GM18505 (cell line): ENCODE measurements at regions not wholly inside any gene's neighbourhood (a gene's known extent, or its start where the extent isn't known, plus 50 kb on each side); places are given as distances from the start of the nearest gene placed in this dataset.
A peak's percentile ranks its signal among the peaks of the same experiment; 100 is the strongest.
"Not testable (repeated sequence)": the region's sequence is repeated elsewhere in the genome, so short reads cannot be mapped to it uniquely, and the experiment has no call there.

Source experiments
- ATAC-seq: cut with Tn5 transposase; IDR thresholded peaks from one replicate; pipeline ENCODE4 v1.9.1; 2021; ENCODE audit not compliant: unreplicated experiment

DNA sequence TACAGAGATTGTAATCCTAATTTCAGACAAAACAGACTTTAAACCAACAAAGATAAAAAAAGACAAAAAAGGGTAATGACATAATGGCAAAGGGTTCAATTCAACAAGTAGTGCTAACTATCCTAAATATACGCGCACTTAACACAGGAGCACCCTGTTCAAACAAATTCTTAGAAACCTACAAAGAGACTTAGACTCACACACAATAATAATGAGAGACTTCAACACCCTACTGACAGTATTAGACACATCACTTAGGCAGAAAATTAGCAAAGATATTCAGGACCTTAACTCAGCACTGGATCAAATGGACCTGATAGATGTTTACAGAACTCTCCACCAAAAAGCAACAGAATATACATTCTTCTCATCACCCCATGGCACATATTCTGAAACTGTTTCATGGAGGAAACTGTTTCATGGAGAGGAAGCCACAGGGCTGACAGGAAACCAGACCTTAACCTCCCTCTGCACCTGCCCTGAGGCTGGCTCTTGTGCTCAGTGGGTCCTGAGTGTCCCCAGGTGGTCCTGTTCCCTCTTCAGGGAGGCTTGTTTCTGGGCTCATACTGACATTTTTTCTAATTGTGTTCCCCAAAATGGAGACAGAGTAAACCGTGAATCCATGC, 54.7 kb downstream of the OR4M2 start:
- ATAC-seq: peak; percentile 65

DNA sequence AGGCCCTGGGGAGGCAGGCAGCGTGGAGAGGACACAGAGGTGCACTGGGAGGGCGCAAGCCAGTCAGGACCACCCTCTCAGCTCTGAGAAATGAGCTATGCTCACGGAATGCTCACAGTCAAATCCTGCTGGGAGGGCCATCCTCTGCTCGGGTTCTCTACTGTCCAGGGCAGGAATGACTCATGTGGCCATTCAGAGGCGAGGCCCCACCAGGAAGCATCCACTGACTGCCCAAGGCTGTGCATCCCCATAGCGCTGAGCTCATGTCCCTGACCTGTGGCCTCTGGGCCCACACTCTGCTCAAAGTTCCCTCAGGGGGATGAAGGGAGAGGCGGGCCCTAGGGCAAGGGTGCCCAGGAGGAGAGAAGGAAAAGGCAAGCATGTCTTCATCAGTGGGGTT, 57.2 kb downstream of the OR4M2 start:
- ATAC-seq: not testable (repeated sequence)

DNA sequence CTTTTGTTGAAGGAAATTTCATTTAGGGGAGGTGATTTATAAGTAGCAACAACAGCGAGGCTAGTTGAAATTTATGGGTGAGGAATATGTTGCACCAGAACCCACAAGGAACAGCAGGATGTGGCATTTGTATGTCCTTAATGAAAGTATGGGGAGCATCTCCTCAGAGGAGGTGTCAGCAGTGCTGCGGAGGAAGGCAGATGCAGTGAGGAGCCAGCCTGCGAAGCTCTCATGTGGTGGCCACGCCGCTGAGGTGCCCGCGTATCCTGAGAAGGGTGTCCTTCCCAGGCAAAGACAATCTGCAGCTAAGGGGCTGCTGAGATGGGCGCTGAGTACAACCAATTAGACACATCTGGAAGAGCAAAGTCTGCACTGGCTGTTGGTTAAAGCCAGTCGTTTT, 60.8 kb downstream of the OR4M2 start:
- ATAC-seq: not testable (repeated sequence)

DNA sequence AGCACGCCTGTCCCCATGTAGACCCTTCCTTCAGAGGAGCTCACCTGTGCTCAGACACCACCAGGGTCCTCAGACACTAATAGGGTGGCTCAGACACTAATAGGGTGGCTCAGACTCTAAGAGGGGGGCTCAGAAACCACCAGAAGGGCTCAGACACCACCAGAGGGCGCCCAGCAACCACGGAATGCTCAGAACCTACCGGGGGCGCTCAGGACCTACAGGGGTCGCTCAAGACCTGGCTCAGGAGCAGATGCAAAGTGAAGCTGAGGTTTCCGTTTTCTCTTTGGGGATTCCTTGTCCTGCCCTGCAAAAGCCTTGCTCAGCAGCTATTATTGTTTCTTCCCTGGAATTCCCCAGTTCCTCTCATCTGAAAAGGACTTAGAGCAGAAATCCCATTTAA, 67.8 kb downstream of the OR4M2 start:
- peak; percentile 93 for ATAC-seq

DNA sequence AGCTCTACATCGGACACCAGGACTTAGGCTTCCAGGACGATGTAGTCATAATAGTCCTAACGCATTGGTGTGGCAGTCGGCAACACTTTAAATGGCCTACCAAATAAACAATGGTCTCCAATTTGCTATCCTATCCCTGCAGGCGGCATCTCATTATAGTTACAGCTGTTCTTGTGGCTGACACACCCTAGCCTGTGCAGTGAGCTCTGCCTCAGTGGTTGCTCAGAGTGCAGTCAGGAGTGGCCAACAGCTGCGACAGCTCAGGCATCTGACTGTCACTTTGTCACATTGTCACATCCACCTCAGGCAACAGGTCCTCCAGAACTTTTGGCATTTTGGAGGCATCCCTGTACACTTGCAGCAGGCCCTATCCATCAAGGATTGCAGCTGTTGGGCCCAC, 77.9 kb downstream of the OR4M2 start:
- not testable (repeated sequence) for ATAC-seq

DNA sequence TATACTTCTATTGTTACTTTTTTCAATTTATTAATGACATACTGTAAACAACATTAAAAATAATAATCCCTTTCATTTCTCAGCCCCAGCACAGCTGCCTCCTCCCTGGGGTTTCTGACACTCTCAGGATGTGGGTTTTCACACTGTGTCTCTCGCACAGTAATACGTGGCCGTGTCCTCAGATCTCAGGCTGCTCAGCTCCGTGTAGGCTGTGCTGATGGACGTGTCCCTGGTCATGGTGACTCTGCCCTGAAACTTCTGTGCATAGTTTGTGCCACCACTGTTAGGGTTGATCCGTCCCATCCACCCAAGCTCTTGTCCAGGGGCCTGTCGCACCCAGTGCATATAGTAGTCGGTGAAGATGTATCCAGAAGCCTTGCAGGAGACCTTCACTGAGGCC, 80.0 kb downstream of the OR4M2 start:
- peak; percentile 21 for ATAC-seq

DNA sequence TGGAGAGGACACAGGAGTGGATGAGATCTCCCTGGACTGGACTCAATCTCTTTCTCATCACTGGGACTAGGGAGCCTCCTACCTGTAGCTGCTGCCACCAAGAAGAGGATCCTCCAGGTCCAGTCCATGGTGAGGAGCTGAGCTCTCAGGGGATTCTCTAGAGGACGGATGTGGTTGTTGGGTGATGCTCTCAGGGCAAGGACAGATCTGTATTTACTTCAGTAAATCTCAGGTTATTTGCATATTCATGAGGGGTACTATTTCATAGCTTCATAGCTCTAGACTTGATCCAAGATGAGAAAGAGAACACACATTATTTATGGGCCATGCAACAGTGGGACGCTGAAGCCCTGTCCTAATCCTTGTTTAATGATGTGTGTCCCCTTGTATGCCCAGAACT, 80.4 kb downstream of the OR4M2 start:
- ATAC-seq: peak; percentile 72

DNA sequence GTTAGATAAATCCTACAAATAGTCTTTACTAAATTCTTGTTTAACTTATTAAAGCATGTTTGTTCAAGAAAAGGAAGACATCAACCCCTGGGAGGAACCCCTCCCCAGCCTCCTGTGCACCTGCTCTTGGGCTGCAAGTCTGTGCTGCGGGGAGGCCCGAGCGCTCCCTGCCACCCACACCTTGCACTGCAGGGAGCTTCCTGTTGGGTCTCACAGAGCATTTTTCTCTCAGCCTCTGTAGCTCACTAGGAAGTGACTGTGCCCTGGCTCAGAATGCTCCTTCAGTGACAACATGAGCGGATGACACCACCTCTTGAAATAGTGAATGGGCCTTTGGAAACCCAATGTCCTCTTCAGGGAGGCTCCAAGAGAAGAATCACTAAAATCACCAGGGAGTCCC, 81.1 kb downstream of the OR4M2 start:
- ATAC-seq: peak; percentile 75

DNA sequence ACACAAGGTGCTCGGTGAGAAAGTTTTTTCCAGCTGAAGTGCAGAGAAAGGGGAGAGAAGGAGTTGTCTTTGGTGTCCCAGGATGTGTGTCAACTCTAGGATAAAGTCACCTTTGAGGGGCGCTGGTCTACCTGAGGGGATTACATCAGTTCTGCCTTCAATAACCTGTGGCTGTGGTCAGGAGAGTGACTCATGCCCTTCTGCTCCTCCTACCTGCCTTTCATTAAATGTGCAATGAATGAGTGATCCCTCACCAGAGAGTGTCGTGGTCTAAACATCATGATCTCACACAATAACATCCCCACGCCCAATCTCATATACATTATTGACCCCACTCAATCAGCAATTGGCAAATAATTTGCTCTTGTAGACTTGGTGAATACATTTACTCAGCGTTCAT, 83.4 kb downstream of the OR4M2 start:
- ATAC-seq: not testable (repeated sequence)

DNA sequence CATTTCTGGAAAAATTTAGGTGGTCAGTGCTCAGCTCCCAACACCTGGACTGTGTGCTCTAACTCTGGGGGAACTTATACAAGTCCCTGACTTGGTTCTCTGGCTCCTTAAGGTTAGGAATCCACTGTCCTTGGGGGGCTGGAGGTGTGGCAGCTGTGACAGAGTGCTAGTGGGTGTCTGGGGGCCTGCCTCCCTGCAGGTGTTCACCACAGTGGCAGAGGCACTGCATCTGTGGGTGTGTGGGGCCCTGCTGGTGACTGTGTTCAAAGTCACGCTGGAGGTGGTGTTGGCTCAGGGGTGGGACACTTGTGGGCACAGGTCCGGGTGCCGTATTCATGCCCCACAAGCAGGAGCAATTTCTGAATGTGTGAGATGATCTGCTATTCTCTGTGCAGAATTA, 87.2 kb downstream of the OR4M2 start:
- ATAC-seq: not testable (repeated sequence)

DNA sequence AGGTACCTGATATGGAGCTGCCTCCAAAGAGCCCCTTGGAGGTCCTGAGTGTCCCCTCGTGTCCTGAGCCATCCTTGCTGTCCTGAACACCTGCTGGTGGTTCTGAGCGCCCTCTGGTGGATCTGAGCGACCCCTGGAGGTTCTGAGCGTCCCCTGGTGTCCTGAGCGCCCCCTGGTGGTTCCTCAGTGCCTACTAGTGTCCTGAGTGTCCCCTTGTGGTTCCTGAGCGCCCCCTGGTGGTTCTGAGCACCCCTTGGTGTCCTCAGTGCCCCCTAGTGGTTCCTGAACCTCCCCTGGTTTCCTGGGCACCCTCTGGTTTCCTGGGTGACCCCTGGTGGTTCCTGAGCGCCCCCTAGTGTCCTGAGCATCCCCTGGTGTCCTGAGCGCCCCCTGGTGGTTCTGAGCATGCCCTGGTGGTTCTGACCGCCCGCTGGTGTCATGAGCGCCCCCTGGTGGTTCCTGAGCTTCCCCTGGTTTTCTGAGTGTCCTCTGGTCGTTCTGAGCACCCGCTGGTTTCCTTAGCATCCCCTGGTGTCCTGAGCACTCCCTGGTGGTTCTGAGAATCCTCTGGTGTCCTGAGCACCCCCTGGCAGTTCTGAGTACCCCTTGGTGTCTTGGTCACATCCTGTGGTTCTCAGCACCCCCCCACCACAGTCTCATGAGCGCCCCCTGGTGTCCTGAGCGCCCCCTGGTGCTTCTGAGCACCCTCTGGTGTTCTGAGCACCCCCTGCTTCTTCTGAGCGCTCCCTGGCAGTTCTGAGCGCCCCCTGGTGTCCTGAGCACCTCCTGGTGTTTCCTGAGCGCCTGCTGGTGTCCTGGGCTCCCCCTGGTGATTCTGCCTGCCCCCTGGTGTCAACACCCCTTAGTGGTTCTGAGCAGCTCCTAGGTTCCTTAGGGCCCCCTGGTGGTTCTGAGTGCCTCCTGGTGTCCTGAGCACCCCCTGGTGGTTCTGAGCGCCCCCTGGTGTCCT, 93.0 kb downstream of the OR4M2 start:
- peak; percentile 76 for ATAC-seq

DNA sequence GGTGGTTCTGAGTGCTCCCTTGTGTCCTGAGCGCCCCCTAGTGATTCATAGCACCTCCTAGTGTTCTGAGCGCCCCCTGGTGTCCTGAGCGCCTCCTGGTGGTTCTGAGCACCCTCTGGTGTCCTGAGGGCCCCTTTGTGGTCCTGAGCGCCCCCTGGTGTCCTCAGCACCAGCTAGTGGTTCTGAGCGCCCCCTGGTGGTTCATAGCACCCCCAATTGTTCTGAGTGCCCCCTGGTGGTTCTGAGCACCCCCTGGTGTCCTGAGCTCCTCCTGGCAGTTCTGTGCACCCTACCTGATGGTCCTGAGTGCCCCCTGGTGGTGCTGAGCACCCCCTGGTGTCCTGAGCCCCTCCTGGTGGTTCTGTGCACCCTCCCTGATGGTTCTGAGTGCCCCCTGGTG, 93.8 kb downstream of the OR4M2 start:
- ATAC-seq: peak; percentile 54

DNA sequence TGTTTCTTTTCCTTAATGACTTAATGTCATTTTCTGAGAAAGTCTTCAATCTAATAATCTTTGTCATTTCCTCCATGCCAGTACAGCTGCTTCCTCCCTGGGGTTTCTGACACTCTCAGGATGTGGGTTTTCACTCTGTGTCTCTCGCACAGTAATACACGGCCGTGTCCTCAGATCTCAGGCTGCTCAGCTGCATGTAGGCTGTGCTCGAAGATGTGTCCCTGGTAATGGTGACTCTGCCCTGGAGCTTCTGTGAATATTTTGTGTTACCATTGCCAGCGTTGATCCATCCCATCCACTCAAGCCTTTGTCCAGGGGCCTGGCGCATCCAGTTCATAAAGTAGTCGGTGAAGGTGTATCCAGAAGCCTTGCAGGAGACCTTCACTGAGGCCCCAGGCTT, 97.6 kb downstream of the OR4M2 start:
- ATAC-seq: not testable (repeated sequence)

DNA sequence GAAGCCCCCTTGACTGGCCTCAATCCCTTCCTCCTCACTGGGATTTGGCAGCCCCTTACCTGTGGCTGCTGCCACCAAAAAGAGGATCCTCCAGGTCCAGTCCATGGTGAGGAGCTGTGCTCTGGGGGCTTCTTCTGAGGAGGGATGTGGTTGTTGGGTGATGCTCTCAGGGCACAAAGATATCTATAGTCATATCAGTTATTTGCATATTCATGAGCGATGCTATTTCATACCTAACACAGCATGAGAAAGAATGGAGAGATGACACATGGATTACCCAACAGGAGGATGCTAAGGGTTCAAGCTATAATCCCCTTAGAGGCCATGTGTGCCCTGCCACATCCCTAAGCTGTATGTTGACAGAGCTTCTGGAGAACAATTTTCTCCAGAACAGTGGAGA, 98.1 kb downstream of the OR4M2 start:
- not testable (repeated sequence) for ATAC-seq

DNA sequence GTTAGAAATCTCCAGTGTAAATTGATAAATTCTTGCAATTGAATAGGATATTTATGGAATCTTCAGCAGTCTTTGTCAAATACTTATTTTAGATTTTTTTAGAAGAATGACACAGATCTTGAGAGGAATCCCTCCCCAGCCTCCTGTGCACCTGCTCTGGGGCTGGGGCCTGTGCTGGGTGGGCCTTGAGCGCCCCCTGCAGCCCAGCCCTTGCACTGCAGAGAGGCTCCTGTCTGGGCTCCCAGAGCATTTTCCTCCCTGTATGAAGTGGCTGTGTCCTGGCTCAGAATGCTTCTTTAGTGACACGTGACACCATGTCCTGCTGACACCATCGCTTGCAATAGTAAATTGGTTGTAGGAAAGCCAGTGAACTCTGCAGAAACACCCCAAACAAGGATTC, 98.7 kb downstream of the OR4M2 start:
- not testable (repeated sequence) for ATAC-seq

DNA sequence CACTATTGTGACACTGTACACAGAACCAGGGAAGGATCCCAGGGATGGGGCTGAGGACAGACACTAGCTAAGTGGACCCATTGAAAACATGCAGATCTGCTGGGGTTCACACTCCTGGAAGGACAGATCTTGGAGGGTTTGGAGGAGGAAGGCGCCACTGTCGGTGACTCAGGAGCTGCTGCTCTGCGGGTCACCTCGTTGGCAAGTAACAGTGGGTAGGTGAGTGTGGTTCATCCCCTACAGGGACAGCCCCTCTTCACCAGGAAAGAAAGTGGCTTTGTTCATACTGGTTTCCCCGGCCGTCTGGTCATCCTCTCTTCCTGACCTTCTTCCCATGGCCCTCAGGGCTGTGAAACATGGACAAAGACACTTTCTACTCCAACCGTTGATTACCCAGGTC, 100.3 kb downstream of the OR4M2 start:
- ATAC-seq: not testable (repeated sequence)

DNA sequence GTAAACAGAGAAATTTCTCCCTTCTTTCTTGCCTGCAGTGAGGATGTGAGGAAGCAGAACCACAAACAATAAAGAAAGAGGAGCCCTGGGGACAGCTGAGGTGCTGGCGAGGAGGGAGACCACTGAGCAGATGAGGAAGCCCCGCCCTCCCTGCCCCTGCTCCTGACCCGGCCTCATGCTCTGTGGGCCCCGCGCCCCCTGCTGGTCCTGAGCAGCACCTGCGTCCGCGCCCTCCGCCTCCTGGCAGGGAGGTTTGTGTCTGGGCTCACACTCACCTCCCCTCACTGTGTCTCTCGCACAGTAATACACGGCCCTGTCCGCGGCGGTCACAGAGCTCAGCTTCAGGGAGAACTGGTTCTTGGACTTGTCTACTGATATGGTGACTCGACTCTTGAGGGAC, 104.4 kb downstream of the OR4M2 start:
- not testable (repeated sequence) for ATAC-seq

DNA sequence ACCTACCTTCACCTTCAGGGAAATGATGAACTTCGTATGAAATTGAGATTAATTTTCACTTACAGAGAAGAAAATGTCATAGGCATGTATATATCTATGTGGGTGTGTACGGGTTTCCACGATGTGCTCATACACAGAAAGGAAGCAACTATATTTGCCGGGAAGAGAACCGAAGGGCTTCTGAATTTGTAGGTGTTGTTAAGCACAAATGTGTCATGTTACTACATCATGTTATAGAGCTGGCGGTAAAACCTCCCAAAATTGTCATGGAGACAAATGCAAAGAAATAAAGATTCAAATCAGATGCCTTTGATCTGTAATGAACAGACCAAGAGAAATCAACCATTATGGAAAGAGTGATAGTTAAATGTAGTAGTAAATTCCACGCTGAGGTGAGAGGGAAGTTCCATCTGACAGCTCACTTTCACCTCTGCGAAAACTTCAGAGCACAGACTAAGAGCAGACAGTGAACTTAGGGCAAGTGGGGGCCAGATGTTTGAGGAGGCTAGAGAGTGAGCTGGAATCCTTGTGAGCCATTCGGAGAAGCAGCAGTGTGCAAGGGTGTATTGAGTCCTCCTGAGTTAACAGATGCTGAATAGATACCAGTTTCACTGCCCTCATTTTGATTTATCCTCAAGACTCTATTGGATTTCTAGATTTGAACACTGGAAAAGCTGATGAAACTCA, 106.7 kb downstream of the OR4M2 start:
- ATAC-seq: not testable (repeated sequence)

DNA sequence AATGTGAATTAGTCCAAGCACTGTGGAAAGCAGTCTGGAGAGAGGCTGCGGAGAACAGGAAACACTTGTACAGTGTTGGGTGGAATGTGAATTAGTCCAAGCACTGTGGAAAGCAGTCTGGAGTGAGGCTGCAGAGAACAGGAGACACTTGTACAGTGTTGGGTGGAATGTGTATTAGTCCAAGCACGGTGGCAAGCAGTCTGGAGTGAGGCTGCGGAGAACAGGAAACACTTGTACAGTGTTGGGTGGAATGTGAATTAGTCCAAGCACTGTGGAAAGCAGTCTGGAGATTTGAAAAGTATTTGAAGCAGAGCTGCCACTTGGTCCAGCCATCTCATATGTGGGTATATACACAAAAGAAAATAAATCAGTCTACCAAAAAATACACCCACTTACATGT, 111.5 kb downstream of the OR4M2 start:
- ATAC-seq: not testable (repeated sequence)

DNA sequence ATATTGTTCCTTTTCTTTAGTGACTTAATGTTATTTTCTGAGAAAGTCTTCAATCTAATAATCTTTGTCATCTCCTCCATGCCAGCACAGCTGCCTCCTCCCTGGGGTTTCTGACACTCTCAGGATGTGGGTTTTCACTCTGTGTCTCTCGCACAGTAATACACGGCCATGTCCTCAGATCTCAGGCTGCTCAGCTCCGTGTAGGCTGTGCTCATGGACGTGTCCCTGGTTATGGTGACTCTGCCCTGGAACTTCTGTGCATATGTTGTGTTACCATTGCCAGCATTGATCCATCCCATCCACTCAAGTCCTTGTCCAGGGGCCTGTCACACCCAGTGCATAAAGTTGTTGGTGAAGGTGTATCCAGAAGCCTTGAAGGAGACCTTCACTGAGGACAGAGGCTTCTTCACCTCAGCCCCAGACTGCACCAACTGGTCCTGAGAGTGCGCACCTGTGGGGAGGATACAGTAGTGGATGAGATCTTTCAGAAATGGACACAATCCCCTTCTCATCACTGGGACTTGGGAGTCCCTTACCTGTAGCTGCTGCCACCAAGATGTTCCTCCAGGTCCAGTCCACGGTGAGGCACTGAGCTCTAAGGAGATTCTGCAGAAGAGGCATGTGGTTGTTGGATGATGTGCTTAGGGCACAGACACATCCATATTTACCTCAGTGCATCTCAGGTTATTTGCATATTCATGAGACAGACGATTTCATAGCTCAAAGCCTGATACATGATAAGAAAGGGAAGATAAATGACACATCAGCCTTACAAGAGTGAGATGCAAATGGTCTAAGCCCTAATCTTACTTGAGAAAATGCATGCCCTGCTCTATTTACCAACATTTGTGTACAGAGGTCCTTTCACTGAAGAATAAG, 114.7 kb downstream of the OR4M2 start:
- not testable (repeated sequence) for ATAC-seq
